HG02571 (cell line): ENCODE measurements at regions not wholly inside any gene's neighbourhood (a gene's known extent, or its start where the extent isn't known, plus 50 kb on each side); places are given as distances from the start of the nearest gene placed in this dataset.
"Not testable (repeated sequence)": the region's sequence is repeated elsewhere in the genome, so short reads cannot be mapped to it uniquely, and the experiment has no call there.

Experiments
- ATAC-seq: cut with Tn5 transposase; IDR thresholded peaks from one replicate; pipeline ENCODE4 v1.9.1; 2021; ENCODE audit warnings: mild to moderate bottlenecking, moderate library complexity; ENCODE audit not compliant: unreplicated experiment

DNA sequence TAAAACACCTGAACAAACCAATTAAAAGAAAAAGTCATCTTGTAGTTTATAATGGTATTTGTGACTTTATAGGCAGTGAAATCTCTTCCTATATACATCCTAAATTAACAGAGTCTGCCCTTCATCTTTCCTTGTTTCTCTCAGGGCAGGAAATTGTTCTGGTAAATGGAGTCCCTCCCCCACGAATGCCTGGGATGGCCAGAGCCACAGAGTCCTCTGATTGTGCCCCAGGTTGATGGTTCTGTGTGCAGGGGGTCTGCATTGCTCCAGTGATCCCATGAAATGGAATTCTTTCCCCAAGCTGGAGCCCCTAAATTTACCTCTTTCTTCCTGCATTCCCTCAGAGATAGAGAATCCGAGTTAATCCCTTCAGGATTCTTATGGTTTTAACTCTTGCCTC is 155.5 kb downstream of the MTX2 start:
- no peak for ATAC-seq

DNA sequence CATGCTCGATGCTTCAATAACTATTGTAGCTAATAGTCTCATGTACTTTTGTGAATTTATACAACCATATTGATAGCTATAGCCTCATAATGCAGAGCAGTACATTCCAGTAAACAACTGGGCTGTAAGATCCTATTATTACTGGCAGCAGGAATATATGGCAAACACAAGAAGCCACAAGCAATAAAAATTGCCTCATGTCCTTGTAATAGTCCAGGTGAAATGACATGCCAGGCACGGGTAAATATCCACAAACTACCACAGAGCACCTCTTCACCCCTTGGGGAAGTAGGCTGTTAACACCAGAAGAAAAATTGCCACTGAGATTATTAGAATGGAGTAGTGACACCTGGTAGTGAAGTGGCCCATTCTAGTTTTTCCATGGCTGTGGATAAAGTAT is 158.3 kb downstream of the MTX2 start:
- no peak for ATAC-seq

DNA sequence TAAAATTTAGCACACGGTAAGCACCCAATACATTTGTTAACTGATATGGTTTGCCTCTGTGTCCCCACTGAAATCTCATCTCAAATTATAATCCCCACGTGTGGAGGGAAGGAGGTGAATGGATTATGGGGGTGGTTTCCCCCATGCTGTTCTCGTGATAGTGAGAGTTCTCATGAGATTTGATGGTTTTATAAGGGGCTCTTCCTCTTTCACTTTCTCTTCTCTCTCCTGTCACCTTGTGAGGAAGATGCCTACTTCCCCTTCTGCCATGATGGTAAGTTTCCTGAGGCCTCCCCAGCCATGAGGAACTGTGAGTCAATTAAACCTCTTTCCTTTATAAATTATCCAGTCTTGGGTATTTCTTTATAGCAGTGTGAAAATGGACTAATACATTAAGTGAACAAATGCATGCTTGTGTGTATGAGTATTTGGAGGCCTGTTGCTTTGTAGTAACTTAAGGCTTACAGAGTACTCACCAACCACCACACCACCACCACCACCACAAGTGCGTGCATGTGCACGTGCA is 159.8 kb downstream of the MTX2 start:
- not testable (repeated sequence) for ATAC-seq

DNA sequence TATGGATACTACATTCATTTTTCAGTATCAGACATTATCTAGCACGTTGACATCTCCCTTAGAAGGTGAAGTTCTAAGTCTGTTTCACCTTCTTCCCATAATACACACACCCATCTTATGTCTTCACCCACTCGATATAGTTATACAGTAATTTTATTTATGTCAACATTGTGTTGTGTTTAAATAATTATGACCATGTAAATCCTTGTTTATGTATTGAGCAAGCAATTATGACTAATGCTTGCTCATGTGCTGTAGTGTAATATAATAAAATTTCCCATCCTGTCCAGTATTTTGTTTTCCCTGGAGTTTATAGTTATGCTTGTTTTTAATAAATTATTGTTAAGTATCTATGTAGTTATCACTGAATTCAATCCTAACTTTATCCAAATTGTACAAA is 163.2 kb downstream of the MTX2 start:
- no peak for ATAC-seq

DNA sequence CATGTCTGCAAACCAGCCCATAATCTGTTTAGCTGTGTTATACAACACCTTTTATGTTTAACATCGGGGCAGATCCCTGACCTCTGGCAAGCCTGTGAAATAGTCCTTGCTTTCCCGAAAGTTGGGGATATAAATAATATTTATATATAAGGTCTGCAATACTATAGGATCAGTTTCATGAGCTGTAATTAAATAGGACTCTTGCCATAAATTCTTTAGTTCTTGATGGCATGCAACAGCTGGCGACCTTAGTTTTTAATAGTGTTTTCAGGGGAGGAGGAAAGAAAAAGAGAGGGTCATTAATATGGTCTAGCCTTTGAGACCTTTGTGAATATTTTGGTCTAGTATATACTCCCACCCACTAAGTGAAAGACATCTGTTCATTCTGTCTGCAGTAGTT is 166.5 kb downstream of the MTX2 start:
- no peak for ATAC-seq

DNA sequence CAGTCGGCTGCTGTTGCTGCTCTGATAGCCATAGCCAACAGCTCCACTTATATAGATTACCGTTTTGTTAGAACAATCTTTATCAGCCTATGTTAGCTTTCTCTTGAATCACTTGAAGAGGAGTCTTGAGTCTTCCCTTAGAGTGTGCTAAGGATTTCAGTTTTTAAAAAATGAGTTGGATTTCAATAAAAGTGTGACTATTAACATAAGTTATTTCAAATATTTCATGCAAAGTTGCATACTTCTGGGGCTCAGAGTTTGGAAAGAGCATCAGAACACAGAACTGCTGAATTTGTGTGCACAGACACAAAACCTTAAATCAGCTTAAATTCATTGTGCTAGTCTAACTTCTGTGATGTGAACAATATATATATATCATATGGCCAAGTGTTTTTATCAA is 174.7 kb downstream of the MTX2 start:
- no peak for ATAC-seq

DNA sequence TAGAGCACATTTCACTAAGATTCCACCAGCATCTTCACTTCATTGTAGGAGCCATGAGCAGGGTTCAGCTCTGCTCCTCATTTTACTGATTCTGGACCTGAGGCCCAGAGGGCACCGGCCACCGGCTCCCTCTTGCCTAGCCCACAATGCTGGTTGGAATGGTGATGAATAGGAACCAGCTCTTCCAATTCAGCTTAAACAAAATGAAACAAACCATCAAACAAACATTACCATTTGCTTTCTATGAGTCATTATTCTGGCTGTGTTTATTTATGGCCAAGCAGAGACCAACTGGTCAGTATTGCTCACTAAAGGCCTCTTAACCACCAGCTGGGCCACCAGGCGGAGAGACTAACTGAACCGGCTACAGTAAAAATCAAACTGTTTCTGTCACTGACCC is 176.7 kb downstream of the MTX2 start:
- no peak for ATAC-seq

DNA sequence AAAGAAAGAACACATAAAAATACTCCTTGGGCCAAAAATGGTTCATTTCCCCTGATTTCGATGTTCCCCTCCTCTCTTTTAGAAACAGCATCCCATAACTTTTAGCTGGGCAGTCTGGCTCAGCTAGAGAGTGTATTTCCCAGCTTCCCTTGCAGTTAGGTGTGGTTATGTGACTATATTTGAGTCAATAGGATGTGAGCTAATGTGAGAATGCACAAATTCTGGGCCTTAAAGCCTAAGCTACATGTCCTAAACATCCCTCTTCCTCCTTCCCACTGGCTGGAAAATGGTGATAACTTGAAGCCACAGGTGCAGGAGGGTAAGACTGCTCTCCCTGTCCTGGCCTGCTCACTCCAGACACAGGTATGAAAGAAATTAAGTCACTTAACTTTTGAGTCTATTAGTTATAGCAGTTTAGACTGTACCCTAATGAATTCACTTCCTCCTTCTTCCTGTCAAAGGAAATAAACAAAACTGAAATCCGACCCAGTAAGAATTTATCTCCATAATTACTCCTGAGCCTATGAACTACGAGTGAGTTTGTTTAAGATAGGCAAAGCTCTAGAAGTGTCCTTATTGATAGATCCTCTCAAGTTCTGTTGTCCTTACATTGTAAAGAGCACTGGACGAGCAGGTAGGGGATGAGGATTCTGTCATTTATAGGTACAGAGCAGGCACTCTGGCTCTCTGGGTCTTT is 177.6 kb downstream of the MTX2 start:
- no peak for ATAC-seq

DNA sequence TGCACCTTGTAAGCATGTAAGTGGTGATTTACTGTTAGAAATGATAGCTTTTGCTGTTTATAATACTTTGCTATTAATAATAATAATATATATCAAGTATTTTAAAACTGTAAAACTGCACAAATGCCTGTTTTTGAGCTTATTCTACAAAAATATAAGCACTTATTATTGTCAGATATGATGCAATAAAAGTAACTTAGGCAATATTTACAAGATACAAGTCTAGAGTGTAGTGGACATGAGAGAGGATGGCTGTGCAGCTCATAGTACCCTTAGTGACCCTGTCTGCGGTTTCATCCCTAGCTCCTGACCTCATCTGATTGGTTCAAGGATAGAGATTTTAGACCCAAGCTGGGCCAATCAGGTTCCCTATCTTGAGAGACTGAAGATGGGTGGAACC is 178.4 kb downstream of the MTX2 start:
- ATAC-seq: no peak

DNA sequence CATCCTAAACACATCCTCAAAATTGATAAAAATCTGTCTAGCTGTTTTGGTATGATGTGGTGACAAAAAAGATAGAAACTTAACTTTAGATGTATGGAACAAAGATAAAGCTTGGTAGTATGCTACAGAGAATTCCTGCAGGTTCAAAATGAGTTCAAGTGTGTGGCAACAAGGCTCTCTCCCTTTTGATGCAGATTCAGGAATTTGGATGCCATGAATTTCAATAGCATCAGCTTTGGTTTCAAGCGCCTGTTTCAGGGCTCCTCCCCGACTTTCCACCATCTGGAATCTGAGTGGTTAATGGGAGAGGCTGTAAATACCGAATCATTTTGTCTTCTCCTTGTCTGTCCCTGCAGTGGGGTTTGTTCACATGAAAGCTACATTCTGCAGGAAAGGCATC is 180.6 kb downstream of the MTX2 start:
- ATAC-seq: no peak

DNA sequence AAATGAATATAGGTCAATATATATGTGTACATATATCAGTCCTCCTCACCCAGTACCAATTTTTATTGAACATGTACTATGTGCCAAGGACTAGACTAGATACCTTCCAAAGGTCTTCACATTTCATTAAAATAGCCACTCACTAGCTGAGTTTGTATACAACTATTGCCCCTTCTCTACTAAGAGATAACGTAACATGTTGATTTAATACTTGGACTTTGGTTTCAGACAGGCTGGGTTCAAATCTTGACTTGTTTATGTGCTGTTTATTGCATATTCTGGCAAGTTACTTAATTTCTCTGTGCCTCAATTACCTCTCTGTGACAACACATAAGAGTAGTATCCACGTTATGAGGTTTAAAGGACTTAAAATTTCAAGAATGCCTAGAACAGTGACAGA is 184.5 kb downstream of the MTX2 start:
- ATAC-seq: no peak

DNA sequence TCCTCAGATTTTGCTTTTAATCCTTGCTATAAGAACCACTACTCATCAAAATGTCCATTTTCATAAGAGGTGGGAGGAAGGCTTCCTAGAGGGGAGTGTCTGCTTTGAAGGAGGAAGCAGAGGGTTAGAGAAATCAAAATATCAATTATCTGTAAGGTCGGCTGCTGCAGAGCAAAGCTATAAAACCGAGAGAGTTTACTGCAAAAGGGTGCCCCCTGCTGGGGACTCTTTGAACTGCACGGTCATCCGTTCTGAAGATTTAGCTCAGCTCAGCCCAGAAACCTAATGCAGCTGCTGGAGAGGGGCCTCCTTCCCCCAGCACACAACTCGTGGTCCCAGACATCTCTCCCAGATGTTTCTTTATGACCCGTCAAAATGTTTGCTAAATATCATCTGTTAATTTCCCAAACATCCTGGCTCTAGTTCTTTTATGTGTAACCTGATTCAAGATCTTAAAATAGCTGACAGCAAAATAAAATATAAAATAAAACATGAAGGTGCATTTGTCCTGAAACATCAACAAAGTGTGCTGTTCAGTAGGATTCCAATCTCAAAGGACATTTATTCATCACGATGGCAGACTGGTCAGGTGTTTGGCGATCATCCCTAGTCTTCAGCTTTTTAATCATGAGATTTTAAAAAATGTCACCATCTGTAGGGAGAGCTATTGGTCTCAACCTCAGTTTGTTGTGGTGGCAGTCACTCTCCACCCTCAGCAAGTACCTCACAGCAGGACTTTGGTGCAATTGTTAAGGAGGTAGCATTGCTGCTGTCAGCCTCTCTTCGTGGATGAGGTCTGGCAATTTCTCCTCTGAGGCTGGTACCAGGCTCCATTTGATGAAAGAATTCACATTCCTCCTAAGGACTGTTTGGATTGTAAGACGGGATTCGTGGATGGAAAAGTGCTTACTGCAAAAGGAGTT is 185.9 kb downstream of the MTX2 start:
- ATAC-seq: peak; percentile 59

DNA sequence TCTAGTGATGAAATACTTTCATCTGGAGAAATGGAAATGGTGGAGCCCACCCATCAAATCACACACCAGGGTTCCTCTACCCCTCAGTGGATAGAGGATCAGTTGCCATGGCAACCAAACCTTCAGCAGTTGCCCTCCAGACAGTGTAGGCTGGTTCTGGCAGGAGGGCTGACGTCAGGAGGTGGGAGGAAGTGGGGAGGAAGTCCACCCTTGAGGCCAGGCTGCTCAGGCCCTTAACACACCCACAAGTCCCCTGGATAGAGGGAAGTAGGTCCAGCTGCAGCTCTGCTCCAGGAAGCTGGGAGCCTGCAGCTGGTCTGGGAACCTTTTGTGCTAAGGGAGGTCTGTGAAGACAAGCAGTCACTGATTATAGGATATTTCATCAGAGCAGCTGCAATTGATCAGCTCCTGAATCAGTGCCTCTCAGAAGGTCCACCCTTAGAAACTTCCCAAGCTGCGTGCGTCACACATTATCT is 186.6 kb downstream of the MTX2 start:
- ATAC-seq: no peak

DNA sequence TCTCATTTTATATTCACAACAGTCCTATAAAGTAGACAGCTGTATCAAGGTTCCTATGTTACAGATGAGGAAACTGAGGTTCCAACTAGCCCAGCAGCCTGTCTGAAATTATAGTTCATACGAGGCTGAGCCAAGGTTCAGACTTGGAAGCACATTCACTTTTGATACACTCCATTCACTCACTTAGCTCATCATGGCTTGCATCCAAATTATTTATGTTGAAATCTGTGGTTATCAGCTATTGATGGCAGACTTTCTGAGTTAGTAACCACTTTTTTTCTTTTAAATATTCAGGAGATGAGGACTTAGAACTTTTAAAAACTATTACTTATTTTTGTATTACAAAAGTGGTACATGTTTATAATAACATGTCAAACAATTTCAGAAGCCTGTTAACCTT is 188.2 kb downstream of the MTX2 start:
- ATAC-seq: no peak

DNA sequence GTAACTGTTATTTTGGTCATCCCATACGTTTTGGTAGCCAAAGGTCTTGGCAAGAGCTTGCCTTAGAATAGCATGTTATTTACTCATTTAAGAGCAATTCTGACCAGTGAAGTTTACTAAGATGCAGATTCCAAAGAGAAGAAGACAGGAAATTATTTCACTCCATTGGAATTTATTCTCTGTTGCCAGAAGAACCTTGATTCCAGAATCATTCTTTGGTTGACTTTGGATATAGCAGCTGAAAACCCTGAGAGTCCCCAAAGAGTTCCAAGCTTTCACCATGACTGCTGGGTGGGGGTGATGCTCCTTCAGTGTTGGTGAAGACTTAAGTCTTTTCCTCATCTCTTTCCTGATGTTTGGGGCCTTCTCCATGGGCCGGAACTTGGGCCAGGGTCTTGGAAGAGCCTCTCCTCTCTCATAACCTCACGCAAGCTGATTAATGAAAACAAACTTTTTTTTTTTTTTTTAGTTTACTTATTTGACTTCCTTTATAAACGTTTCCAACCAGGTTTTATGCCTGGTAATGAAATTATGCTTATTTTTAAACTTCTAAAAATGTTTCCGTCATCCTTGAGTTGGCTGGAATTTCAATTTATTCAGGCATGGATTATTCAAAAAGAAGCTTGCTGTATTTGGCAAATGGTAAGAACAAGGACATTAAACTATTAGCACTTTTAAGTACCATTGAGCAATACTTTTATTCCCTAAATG is 192.0 kb downstream of the MTX2 start:
- no peak for ATAC-seq

DNA sequence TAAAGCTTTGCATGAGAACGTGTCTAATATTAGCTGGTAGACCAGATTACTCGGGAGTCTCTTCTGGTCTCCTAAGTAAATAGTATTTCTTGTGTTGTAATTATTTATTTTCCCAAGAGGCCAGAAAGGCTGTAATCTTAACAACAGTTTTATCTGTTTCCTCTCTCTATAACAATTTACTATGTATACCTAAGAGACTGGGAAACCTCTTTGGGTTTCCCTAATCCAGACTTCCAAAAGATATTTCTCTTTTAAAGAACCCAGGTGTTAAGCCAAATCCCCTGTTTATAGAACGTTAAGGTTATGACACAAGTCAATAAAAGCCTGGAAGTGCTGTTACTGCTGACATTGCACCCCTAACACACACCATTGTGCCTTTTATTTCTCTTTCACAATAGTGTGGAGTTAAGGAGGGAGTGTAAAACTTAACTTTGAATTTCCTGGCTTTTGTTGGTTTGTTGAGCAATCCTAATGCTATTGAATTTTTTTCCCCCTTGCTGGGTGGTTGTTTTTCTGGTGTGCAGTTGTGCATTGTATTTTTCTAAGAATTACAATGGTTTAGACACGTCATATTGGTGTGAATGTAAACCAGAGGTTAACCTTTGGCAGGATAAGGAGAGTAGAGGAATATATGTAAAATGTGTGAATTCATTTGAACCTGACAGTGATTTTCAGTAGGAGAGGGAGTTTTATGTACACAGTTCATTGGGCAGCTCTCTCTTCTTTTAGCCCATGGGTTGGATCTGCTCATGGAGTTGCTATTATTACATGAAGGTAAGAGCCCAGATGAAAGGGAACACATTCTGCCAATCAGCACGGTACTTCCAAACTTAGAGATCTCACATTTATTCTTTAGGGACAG is 192.8 kb downstream of the MTX2 start:
- no peak for ATAC-seq

DNA sequence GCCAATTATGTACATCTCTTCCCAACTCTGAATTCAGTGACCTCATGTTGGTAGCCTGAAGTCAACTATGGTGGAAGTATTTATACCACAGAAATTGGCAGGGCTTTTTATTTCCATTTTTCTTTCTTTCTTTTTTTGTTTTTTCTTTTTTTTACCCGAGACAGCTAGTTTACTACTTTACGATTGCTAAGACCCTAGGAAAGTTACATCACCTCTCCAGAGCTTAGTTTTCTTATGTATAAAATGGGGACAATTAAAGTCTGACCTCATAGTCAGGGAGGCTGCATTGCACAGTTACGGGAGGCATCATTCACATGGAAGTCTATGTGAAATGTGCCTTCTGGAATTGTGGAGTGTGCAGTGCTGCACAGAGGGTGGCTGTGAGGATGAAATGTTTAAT is 194.3 kb downstream of the MTX2 start:
- no peak for ATAC-seq

DNA sequence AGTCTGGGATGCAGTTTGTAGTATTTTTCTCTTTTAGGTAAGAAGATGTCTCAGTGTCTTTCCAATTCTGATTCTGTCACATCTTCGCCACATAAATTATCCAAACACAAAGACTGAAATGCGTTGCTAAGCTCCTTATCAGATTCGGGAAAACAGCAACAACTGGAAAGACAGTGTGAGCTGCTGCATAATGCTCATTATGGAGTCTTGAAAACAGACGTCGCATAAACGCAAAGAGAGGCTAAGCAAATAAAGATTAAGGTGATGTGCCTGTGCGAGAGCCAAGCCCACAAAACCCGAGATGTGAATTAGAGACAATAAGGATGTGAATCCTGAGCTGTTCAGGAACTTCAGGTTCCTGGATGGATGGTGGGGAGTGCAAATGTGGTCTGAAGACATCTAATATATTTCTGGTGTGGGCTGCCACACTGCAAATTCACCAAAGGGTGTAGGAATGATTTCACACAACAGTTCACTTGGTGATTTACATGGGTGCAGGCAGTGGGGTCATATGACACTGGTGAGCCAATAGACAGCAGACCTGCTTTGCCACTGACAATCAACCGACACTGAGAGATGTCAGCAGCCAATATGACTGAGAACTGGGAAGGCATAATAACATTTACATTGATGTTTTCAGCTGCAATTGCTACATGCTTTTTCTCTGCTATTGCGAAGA is 195.8 kb downstream of the MTX2 start:
- no peak for ATAC-seq

DNA sequence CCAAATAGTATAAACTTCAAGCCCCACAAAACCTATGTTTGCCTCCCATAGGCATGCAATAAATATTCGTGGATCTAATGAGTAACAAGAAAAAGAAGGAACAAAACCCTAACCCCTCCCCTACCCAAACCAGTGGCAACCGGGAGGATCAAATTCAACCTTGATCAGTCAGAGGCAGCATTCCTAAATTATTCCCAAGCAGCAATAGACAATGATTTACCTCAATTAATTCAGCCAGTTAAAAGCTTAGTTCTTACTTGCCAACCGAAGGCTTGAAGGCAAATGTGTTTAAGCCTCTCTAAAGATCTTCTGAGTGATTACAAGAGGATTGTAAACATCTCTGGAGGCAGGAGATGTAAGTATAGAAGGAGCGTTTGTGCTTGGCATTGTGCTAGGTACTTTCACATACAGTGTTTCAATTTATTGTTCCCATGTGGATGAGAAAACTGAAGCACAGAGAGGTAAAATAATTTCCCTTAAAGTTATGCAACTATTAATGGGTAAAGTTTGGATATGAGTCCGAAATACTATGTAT is 197.7 kb downstream of the MTX2 start:
- no peak for ATAC-seq

DNA sequence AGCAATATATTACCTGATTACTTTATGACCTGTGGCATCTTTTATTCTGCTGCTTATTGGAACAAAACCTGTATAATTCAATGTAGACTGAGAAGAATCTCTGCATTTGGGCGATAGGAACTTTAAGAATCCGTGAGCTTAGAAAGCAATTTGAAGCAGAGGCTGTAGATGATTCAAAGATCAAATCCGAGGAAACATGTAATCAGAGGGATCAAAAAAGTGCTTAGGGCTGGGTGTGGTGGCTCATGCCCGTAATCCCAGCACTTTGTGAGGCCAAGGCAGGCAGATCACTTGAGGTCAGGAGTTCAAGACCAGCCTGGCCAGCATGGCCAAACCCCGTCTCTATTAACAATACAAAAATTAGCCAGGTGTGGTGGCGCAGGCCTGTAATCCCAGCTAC is 198.4 kb downstream of the MTX2 start:
- ATAC-seq: no peak
